Neuronal stem cell (in vitro differentiated cells): ENCODE measurements at regions not wholly inside any gene's neighbourhood (a gene's known extent, or its start where the extent isn't known, plus 50 kb on each side); places are given as distances from the start of the nearest gene placed in this dataset.

ENCODE experiments used
- DNase-seq: peaks from one replicate; pipeline ENCODE4 v3.0.0-alpha.2; 2013; ENCODE audit warnings: low spot score
- H2AFZ ChIP-seq: one replicate; pipeline ENCODE4 v1.6.1; 2013; ENCODE audit warnings: mild to moderate bottlenecking, low read length, inconsistent platforms
- H2AK5ac ChIP-seq: 2 replicates; pipeline ENCODE4 v1.6.1; 2013; ENCODE audit warnings: low read depth, mild to moderate bottlenecking, inconsistent platforms, low read length, moderate library complexity, mixed read lengths
- H2BK120ac ChIP-seq: 2 replicates; pipeline ENCODE4 v1.6.1; 2013; ENCODE audit warnings: low read depth, mild to moderate bottlenecking, inconsistent platforms, low read length, moderate library complexity, mixed read lengths
- H2BK12ac ChIP-seq: one replicate; pipeline ENCODE4 v1.6.1; 2013; ENCODE audit warnings: low read length, inconsistent platforms
- H2BK15ac ChIP-seq: 2 replicates; pipeline ENCODE4 v1.6.1; 2013; ENCODE audit warnings: mild to moderate bottlenecking, low read length, inconsistent platforms, mixed read lengths
- H2BK5ac ChIP-seq: one replicate; pipeline ENCODE4 v1.6.1; 2013; ENCODE audit warnings: inconsistent platforms, mild to moderate bottlenecking, low read length, moderate library complexity
- H3K14ac ChIP-seq: one replicate; pipeline ENCODE4 v1.6.1; 2013; ENCODE audit warnings: low read length, inconsistent platforms
- H3K18ac ChIP-seq: 2 replicates; pipeline ENCODE4 v1.6.1; 2013; ENCODE audit warnings: low read length, inconsistent platforms
- H3K23ac ChIP-seq: 2 replicates; pipeline ENCODE4 v1.6.1; 2013; ENCODE audit warnings: low read depth, mild to moderate bottlenecking, mixed read lengths, low read length, inconsistent platforms; ENCODE audit not compliant: poor library complexity
- H3K27ac ChIP-seq: replicated peaks from 3 replicates; pipeline ENCODE4 v1.5.1; 2013; ENCODE audit warnings: low read length, inconsistent platforms
- H3K27me3 ChIP-seq, 3 experiments: 2 replicates each; pipeline ENCODE4 v1.6.1; 2013; ENCODE audit warnings: low read length in 3 of 3, mild to moderate bottlenecking in 2 of 3, inconsistent platforms in 1 of 3, low read depth in 1 of 3, mixed read lengths in 1 of 3, moderate library complexity in 1 of 3; ENCODE audit not compliant: control insufficient read depth in 3 of 3, insufficient read depth in 3 of 3
- H3K36me3 ChIP-seq, 2 donors: replicated peaks in 1 of 2; 2 replicates each; pipeline ENCODE4 v1.6.1; 2013; ENCODE audit warnings: low read length in 2 of 2; ENCODE audit not compliant: control insufficient read depth in 2 of 2, insufficient read depth in 2 of 2
- H3K4ac ChIP-seq: 2 replicates; pipeline ENCODE4 v1.6.1; 2013; ENCODE audit warnings: inconsistent platforms, mild to moderate bottlenecking, low read length, moderate library complexity
- H3K4me1 ChIP-seq, 2 donors: 1 replicate in 1 of 2; 2 replicates in 1 of 2; pipeline ENCODE4 v1.6.1; 2013; ENCODE audit warnings: low read length in 2 of 2, low read depth in 1 of 2; ENCODE audit not compliant: control insufficient read depth in 2 of 2, insufficient read depth in 1 of 2
- H3K4me2 ChIP-seq: one replicate; pipeline ENCODE4 v1.6.1; 2013; ENCODE audit warnings: mild to moderate bottlenecking, low read length, inconsistent platforms; ENCODE audit not compliant: insufficient read depth, poor library complexity, severe bottlenecking
- H3K4me3 ChIP-seq, 2 donors: 2 replicates each; pipeline ENCODE4 v1.5.1; 2013; ENCODE audit warnings: low read length in 2 of 2, mild to moderate bottlenecking in 2 of 2, inconsistent platforms in 1 of 2, moderate library complexity in 1 of 2
- H3K79me1 ChIP-seq: one replicate; pipeline ENCODE4 v1.6.1; 2013; ENCODE audit warnings: low read depth, mild to moderate bottlenecking, inconsistent platforms, low read length, moderate library complexity
- H3K9ac ChIP-seq: one replicate; pipeline ENCODE4 v1.6.1; 2013; ENCODE audit warnings: mild to moderate bottlenecking, low read depth, low read length, inconsistent platforms; ENCODE audit not compliant: poor library complexity
- H3K9me3 ChIP-seq, 2 donors: replicated peaks in 1 of 2; 2 replicates each; pipeline versions ENCODE3 to v1.6.1; 2013; ENCODE audit warnings: low read length in 2 of 2, mild to moderate bottlenecking in 2 of 2, inconsistent platforms in 1 of 2, low read depth in 1 of 2, mixed read lengths in 1 of 2, moderate library complexity in 1 of 2; ENCODE audit not compliant: control insufficient read depth in 2 of 2, insufficient read depth in 1 of 2
- H4K8ac ChIP-seq: one replicate; pipeline ENCODE4 v1.6.1; 2013; ENCODE audit warnings: low read depth, mild to moderate bottlenecking, inconsistent platforms, low read length, moderate library complexity
- H4K91ac ChIP-seq: one replicate; pipeline ENCODE4 v1.6.1; 2013; ENCODE audit warnings: low read length, low read depth, mild to moderate bottlenecking, inconsistent platforms; ENCODE audit not compliant: poor library complexity
- WGBS, 2 donors: extraction: QIAGEN DNeasy Blood & Tissue Kit; methylation state at CpG; one replicate each; pipeline ENCODE4 v1.1.7; 2013; ENCODE audit warnings: missing lambda C conversion rate in 2 of 2, mixed read lengths in 1 of 2; ENCODE audit not compliant: insufficient read length in 2 of 2, insufficient replicate concordance in 1 of 2; ENCODE audit errors: extremely low coverage in 2 of 2; 5-methylcytosine and 5-hydroxymethylcytosine counted together

DNA sequence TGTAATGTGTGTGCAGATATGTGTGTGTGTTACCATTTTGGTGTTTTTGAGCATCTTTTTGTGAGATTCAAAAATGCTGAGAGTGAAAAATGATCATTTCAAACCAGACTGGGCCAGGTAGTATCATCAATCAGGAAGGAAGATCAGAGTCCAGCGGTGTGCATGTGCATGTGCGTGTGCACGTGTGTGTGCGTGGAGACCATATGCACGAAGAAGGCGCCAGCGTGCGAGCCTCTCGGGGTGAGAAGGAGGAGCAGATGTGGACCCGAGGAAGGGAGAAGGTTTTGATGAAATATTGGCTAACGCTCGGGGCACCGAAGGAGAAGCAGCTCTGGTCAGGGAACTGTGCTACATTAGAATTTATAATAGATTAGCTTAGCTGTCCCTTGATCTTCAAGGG lies 516.4 kb downstream of the CCDC171 start:
- Histone ChIP-seq H3K9ac (no peak overlapping the region), H3K27ac (no peak overlapping the region), H4K8ac (no peak overlapping the region), H2AK5ac (no peak overlapping the region), H4K91ac (no peak overlapping the region), H3K4ac (no peak overlapping the region), H2BK120ac (no peak overlapping the region), H3K18ac (no peak overlapping the region), H3K9me3 (no peaks in the 10 kb centered on the region), H2AFZ (peak overlapping the region; percentile 54), H3K14ac (no peak overlapping the region), H3K36me3 (no peaks in the 10 kb centered on the region), H2BK15ac (no peak overlapping the region), H2BK12ac (no peak overlapping the region), H3K79me1 (no peaks in the 10 kb centered on the region), H3K4me2 (no peak overlapping the region), H3K4me3 (no peak overlapping the region), H3K23ac (no peak overlapping the region), H3K27me3 (peaks cover 0 to 11% (median 0%) of the 10 kb centered on the region in 3 experiments), H2BK5ac (no peak overlapping the region), H3K4me1 (peaks cover 13 to 15% of the 10 kb centered on the region in 2 donors)
- WGBS, 2 donors: no CpG with 5 or more reads among the region's 13 CpGs
- no peak for DNase-seq

DNA sequence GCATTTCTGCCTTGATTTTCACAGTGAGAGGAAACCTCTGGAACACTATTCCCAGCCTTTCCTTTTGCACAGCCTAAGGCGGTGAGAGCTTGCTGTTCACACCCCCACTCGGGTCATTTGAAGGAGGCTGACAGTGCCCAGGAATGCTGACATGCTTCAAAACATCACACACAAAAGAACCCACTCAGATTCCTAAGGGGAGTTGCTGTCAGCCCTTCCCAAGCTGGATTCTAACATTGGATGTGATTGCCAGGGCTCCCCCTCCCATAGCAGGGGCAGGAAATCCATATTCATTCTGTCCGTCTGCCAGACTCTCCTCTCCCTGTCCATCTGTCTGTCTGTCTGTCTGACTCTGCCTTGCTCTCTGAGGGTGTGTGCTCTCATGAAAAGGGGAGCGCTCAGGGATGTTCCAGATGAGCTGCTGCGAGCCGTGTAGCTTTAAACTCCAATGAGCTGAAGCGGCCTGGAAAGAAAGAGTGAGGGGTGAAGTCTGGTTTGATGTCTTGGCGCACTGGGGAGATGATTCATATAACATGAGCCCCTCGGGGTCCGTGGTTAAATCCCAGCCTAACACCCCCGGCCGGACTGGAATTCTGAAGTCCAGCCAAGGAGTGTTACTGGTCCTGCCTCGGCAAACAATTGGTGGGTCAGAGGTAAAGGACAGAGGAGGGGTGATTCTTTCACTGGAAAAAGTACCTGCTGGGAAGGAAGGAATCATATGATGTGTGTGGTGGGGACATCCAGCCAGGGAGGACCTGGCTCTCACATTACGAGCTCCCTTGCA lies 517.0 kb downstream of the CCDC171 start:
- Histone ChIP-seq H3K79me1 (no peaks in the 10 kb centered on the region), H2BK120ac (no peak overlapping the region), H3K4me3 (no peak overlapping the region), H3K23ac (no peak overlapping the region), H4K8ac (no peak overlapping the region), H3K9me3 (no peaks in the 10 kb centered on the region), H3K18ac (peak overlapping the region; percentile 61), H3K27ac (peak overlapping the region; percentile 31), H3K36me3 (no peaks in the 10 kb centered on the region), H3K14ac (no peak overlapping the region), H3K9ac (no peak overlapping the region), H3K4me2 (no peak overlapping the region), H2AFZ (peak overlapping the region; percentile 54), H2BK15ac (peak overlapping the region; percentile 90), H4K91ac (peak overlapping the region; percentile 13), H3K4ac (no peak overlapping the region), H2BK12ac (peak overlapping the region; percentile 27), H3K4me1 (peaks cover 8 to 13% of the 10 kb centered on the region in 2 donors), H2AK5ac (peak overlapping the region; percentile 40), H2BK5ac (no peak overlapping the region), H3K27me3 (peaks cover 0 to 11% (median 0%) of the 10 kb centered on the region in 3 experiments)
- WGBS, 2 donors: no CpG with 5 or more reads among the region's 14 CpGs
- DNase-seq: no peak

DNA sequence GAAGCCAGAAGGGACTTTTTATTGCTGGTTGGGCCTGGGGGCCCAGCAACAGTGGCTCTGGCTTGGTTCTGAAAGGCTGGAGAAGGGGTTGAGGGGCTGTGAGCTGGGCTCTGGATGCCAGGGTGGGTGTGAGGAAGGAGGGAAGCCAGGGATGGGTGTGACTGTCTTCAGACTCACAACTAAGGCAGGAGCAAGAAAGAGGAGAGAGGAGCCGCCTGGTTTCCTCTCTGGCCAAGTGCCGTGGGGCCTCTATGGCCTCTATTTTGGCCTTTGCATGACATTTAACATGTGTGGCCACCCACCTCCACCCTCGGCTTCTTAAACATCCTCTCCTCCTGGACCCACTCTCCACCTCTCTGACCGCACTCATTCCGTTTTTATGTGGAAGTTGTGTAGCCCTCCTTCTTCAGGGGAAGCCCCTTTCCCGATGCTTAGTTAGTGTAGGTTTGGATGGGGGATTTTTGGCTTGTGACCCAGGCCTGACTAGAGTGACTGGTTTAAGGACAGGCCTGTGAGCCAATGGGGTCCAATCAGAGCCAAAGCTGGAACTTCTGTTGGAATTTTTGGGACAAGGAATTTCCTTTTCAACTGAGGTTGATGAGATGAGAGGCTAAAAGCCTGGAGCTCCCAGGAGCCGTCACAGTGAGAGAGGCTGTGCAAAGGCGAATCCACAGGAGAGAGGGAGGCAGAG lies 517.8 kb downstream of the CCDC171 start:
- Histone ChIP-seq H3K14ac (no peak overlapping the region), H3K4ac (no peak overlapping the region), H3K23ac (no peak overlapping the region), H3K27me3 (peaks cover 0 to 11% (median 0%) of the 10 kb centered on the region in 3 experiments), H3K4me1 (peaks cover 8 to 13% of the 10 kb centered on the region in 2 donors), H2AK5ac (peak overlapping the region; percentile 25), H2AFZ (peak overlapping the region; percentile 54), H3K27ac (no peak overlapping the region), H2BK120ac (no peak overlapping the region), H3K4me3 (no peak overlapping the region), H3K9me3 (no peaks in the 10 kb centered on the region), H2BK5ac (no peak overlapping the region), H3K9ac (no peak overlapping the region), H4K91ac (no peak overlapping the region), H3K4me2 (no peak overlapping the region), H2BK15ac (peak overlapping the region; percentile 90), H3K18ac (peak overlapping the region; percentile 61), H3K79me1 (no peaks in the 10 kb centered on the region), H2BK12ac (peak overlapping the region; percentile 27), H4K8ac (no peak overlapping the region), H3K36me3 (no peaks in the 10 kb centered on the region)
- no peak for DNase-seq
- WGBS, 2 donors: no CpG with 5 or more reads among the region's 8 CpGs

DNA sequence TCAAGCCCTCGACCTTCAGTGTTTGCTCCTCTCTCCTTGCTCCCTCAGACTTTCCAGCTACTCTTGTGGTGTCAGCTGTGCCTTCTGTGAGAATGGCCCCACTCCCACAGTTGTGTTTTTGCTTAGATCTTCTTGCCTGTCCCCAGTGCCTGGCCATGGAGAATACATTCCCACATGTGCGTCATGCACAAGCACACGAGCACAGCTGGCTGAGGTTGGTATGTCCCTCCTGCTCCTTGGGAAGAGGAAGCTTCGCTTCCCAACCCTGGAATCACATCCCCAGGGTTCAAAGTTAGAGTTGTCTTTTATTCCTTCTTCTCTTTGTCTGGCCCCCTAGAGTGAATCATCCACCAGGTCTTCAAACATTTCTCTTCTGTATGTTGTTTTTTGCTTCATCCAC lies 518.6 kb downstream of the CCDC171 start:
- H4K91ac ChIP-seq: no peak overlapping the region
- H3K4ac ChIP-seq: no peak overlapping the region
- H3K36me3 ChIP-seq: no peaks in the 10 kb centered on the region
- no peak overlapping the region for H2AFZ ChIP-seq
- H2BK5ac ChIP-seq: no peak overlapping the region
- no peak overlapping the region for H3K14ac ChIP-seq
- DNase-seq: no peak
- no peak overlapping the region for H3K27ac ChIP-seq
- no peak overlapping the region for H3K18ac ChIP-seq
- no peak overlapping the region for H3K23ac ChIP-seq
- H2BK12ac ChIP-seq: no peak overlapping the region
- no peak overlapping the region for H2AK5ac ChIP-seq
- peaks cover 8 to 13% of the 10 kb centered on the region in 2 donors for H3K4me1 ChIP-seq
- no peak overlapping the region for H3K4me3 ChIP-seq
- no peak overlapping the region for H2BK15ac ChIP-seq
- no peaks in the 10 kb centered on the region for H3K9me3 ChIP-seq
- peaks cover 0 to 11% (median 0%) of the 10 kb centered on the region in 3 experiments for H3K27me3 ChIP-seq
- H3K4me2 ChIP-seq: no peak overlapping the region
- H3K79me1 ChIP-seq: no peaks in the 10 kb centered on the region
- no peak overlapping the region for H2BK120ac ChIP-seq
- H4K8ac ChIP-seq: no peak overlapping the region
- no CpG with 5 or more reads among the region's 4 CpGs for WGBS, 2 donors
- H3K9ac ChIP-seq: no peak overlapping the region
